GM10266 (cell line): ENCODE measurements at regions not wholly inside any gene's neighbourhood (a gene's known extent, or its start where the extent isn't known, plus 50 kb on each side); places are given as distances from the start of the nearest gene placed in this dataset.

Experiments used
- DNase-seq: peaks from one replicate; pipeline ENCODE4 v3.0.0; 2012; ENCODE audit errors: extremely low spot score
- TF ChIP-seq, protein P1 (sequence below): IDR thresholded peaks from 2 replicates; pipeline ENCODE4 v1.5.1; 2012; ENCODE audit warnings: mild to moderate bottlenecking, low read depth; ENCODE audit not compliant: control insufficient read depth, insufficient read depth; ENCODE audit errors: missing control alignments

DNA sequence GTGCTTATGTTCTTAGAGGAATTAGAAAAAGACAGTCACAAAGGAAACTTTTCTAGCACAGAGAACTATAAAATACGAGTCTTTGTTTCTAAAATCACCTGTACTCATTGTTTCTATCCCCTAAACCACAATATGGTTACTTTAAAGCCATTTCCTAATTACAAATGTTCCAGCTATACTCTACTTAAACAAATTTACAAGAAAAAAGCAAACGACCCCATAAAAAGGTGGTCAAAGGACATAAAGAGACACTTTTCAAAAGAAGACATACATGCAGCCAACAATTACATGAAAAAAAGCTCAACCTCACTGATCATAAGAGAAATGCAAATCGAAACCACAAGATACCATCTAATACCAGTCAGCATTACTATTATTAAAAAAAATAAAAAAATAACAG is 447.3 kb downstream of the RAB28 start:
- TF ChIP-seq, protein P1, sequence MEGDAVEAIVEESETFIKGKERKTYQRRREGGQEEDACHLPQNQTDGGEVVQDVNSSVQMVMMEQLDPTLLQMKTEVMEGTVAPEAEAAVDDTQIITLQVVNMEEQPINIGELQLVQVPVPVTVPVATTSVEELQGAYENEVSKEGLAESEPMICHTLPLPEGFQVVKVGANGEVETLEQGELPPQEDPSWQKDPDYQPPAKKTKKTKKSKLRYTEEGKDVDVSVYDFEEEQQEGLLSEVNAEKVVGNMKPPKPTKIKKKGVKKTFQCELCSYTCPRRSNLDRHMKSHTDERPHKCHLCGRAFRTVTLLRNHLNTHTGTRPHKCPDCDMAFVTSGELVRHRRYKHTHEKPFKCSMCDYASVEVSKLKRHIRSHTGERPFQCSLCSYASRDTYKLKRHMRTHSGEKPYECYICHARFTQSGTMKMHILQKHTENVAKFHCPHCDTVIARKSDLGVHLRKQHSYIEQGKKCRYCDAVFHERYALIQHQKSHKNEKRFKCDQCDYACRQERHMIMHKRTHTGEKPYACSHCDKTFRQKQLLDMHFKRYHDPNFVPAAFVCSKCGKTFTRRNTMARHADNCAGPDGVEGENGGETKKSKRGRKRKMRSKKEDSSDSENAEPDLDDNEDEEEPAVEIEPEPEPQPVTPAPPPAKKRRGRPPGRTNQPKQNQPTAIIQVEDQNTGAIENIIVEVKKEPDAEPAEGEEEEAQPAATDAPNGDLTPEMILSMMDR: no peak
- DNase-seq: no peak

DNA sequence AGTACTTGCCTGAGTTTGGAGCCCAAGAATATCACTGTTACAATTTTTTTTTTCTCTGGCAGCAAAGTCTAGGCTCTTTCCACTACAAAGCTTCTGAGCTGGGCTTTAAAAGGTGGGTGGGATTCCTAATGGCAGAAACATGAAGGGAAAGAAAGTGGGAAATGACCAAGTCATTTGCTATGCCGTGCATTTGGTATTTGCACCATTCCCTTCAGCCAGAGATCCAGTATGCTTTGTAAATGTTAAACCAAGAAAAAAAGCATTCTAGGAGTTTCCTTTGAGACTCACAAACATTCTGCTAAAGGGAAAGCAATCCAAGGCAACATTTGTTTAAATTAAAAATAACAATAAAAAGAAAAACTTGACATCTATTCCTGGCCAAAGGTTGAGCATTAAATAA is 451.2 kb downstream of the RAB28 start:
- TF ChIP-seq, protein P1: no peak
- DNase-seq: no peak

DNA sequence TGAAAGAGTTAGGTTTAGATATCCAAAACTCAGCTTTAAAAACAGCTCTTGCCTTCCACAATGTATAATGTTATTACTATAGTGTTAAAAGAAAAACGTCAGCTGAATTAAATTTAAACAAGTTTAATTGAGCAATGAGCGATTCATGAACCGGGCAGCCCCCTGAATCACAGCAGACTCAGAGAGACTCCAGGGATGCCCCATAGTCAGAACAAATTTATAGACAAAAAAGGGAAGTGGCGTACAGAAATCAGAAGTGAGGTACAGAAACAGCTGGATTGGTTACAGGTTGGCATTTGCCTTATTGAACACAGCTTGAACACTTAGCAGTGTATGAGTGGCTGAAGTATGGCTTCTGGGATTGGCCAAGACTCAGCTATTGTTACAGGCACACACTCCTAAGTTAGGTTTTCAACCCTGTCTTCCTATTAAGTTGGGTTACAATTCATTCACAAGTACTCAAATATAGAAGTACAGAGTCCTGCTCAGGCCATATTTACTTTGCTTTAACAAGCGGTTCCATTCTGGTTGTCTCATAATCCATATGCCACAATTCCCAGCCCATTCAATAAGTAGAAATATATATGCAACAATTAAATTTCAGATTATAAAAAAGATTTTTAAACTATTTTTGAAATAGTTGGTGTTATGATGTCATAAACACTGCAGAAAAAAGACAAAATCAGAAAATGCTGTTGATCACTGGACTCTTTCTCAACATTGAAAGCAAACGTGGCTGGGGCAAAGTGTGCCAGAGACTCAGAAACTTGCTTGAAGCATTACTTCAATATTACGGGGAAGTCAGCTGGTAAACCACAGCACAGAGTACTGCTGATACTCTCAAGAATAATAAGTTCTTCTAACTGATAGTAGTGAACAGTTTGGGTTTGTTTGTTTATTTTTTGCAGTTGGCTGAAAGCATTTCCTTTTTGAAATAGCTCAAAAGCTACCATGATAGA is 459.7 kb downstream of the RAB28 start:
- TF ChIP-seq, protein P1: no peak
- DNase-seq: no peak

DNA sequence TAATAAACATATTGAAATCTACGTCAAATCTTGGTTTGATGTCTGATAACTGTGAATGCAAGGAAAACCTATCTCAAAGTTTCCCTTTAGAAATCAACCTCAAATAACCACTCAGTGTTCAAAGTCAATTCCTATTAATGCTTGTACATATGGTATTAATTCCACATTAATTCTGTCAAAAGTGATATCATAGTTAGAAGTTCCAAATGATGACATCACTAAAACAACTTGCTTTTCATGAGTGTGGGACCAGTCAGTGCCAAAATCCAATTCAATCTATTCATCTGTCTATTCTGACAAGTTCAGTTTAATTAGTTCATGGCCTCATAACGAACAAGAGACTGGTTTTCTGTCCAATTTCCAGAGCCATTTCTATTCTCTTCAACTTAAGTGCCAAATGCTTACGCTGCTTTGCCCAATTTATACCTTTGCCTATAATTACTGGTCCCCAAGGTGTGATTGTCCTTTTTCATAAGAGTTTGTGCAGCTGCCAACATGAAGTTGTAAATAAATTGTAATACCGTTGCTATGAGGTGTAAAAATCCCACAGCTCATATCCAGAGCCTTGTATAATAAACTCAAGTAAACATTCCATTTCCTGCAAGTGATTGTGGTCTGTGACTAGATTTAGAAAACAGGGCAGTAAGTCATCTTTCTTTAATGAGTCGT is 476.2 kb downstream of the RAB28 start:
- DNase-seq: no peak
- TF ChIP-seq, protein P1: no peak

DNA sequence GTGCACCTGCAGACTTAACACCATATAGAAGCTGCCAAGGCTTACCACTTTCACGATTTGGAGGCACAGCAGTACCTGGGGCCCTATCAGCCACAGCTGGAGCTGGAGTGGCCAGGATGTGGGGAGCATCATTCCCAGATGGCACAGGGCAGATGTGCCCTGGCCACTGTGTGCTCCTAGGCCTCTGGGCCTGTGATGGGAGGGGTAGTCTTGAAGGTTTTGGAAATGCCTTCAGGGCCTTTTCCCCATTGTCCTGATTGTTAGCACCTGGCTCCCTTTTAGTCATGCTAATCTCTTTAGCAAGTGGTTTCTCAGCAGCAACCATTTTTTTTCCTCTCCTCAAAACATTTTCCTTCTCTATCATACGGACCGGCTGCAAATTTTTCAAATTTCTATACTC is 490.2 kb downstream of the RAB28 start:
- TF ChIP-seq, protein P1: no peak
- DNase-seq: no peak

DNA sequence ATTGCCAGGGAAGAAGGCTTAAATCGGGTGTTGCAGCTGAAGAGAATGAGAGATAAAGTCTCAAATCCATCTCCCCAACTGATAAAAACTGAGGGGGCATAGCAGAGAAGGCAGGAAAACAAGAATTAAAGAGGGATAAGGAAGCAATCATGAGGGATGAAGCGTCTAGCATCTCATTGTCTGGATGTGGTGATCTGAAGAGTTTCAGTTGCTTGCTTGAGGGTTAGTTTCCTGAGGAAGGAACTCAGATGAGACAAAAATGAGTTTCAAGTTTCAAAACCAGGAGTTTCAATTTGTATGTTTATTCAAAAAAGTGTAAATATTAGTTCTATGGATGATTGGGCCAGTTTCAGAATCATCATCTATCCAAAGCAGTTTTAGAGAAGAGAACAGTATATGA is 496.9 kb downstream of the RAB28 start:
- DNase-seq: no peak
- TF ChIP-seq, protein P1: no peak

DNA sequence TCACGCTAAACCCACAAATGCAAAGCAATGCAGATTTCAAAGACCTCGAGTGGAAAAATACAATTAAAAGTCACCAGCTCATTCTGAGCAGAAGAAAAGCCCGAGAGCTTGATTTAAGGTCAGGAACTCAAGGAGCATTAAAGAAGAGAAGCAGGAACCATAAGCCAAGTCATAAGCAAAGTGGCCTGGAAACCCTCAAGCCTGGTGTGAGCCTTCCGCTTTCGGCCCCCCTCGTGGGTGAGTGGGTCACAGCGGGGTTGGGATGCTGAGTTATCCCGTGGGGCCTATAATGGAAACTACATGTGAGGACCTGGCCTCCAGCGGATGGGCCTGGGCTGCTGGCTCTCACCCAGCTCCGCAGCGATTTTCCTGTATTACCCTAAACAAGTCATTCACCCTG is 504.3 kb downstream of the RAB28 start:
- no peak for DNase-seq

More for the DNA sequence above, 504.3 kb downstream of the RAB28 start:
- TF ChIP-seq, protein P1: no peak
